A549 (cell line): ENCODE measurements at regions not wholly inside any gene's neighbourhood (a gene's known extent, or its start where the extent isn't known, plus 50 kb on each side); places are given as distances from the start of the nearest gene placed in this dataset.
"Not testable (repeated sequence)": the region's sequence is repeated elsewhere in the genome, so short reads cannot be mapped to it uniquely, and the experiment has no call there.

Experiments used
- CBX2 ChIP-seq: fragments of 200-600 bp; sonication (generic); IDR thresholded peaks from 2 replicates; pipeline ENCODE4 v1.6.1; 2016; ENCODE audit warnings: low read depth, mild to moderate bottlenecking, borderline replicate concordance
- CHD2 ChIP-seq: fragments of 150-350 bp; IDR thresholded peaks from 2 replicates; pipeline ENCODE4 v1.6.1; 2014; ENCODE audit warnings: low read length; ENCODE audit not compliant: partially characterized antibody
- MYC ChIP-seq: IDR thresholded peaks from 2 replicates; pipeline ENCODE4 v1.6.1; 2012; ENCODE audit warnings: mild to moderate bottlenecking, inconsistent platforms, low read length, improper control_type of control experiment, borderline replicate concordance
- USF2 ChIP-seq: fragments of 450-650 bp; IDR thresholded peaks from 2 replicates; pipeline ENCODE4 v1.6.1; 2014; ENCODE audit warnings: antibody characterized with exemption
- TF ChIP-seq, protein P1 (sequence below): fragments of >200 bp; sonication (Bioruptor Twin); formaldehyde crosslinking; IDR thresholded peaks from 3 replicates; pipeline ENCODE4 v1.6.1; 2016
- TF ChIP-seq, protein P2 (sequence below): fragments of >200 bp; sonication (Bioruptor Twin); formaldehyde crosslinking; IDR thresholded peaks from 3 replicates; pipeline ENCODE4 v1.5.1; 2016

DNA sequence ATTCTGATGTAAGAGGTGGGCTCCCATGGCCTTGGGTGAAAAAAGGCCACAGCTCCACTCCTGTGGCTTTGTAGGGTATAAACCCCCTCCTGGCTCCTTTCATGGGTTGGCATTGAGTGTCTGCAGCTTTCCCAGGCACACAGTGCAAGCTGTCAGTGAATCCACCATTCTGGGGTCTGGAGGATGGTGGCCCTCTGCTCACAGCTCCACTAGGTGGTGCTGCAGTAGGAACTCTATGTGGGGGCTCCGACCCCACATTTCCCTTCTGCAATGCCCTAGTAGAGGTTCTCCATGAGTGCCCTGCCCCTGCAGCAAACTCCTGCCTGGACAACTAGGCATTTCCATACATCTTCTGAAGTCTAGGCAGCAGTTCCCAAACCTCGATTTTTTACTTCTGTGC lies 92.7 kb downstream of the UNC93B1 start:
- TF ChIP-seq, protein P1, sequence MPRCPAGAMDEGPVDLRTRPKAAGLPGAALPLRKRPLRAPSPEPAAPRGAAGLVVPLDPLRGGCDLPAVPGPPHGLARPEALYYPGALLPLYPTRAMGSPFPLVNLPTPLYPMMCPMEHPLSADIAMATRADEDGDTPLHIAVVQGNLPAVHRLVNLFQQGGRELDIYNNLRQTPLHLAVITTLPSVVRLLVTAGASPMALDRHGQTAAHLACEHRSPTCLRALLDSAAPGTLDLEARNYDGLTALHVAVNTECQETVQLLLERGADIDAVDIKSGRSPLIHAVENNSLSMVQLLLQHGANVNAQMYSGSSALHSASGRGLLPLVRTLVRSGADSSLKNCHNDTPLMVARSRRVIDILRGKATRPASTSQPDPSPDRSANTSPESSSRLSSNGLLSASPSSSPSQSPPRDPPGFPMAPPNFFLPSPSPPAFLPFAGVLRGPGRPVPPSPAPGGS = not testable (repeated sequence)
- TF ChIP-seq, protein P2, sequence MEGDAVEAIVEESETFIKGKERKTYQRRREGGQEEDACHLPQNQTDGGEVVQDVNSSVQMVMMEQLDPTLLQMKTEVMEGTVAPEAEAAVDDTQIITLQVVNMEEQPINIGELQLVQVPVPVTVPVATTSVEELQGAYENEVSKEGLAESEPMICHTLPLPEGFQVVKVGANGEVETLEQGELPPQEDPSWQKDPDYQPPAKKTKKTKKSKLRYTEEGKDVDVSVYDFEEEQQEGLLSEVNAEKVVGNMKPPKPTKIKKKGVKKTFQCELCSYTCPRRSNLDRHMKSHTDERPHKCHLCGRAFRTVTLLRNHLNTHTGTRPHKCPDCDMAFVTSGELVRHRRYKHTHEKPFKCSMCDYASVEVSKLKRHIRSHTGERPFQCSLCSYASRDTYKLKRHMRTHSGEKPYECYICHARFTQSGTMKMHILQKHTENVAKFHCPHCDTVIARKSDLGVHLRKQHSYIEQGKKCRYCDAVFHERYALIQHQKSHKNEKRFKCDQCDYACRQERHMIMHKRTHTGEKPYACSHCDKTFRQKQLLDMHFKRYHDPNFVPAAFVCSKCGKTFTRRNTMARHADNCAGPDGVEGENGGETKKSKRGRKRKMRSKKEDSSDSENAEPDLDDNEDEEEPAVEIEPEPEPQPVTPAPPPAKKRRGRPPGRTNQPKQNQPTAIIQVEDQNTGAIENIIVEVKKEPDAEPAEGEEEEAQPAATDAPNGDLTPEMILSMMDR = not testable (repeated sequence)
- TF ChIP-seq CHD2, USF2, CBX2, MYC: not testable (repeated sequence)
